AG04449 (cell line): ENCODE measurements at regions not wholly inside any gene's neighbourhood (a gene's known extent, or its start where the extent isn't known, plus 50 kb on each side); places are given as distances from the start of the nearest gene placed in this dataset.
A peak's percentile ranks its signal among the peaks of the same experiment; 100 is the strongest.

Source experiments
- CTCF ChIA-PET: fragments of 350-600 bp; formaldehyde crosslinking; extraction: SDS; loops from one replicate; lab custom pipeline; 2021; ENCODE audit warnings: antibody characterized with exemption; lab: Yijun Ruan, JAX
- POLR2A ChIA-PET: fragments of 400-600, 350-600 bp; formaldehyde crosslinking; extraction: SDS; loops from one replicate; lab custom pipeline; 2020; ENCODE audit warnings: antibody characterized with exemption, inconsistent platforms; lab: Yijun Ruan, JAX
- DNase-seq: peaks from one replicate; pipeline ENCODE4 v3.0.0-alpha.2; 2010; ENCODE audit warnings: low read depth, low spot score
- H3K4me3 ChIP-seq: 2 replicates; pipeline ENCODE4 v1.5.1; 2011; ENCODE audit warnings: low read depth, mild to moderate bottlenecking, control low read depth, low read length
- CTCF ChIP-seq: IDR thresholded peaks from one replicate; pipeline ENCODE4 v1.5.1; 2011; ENCODE audit warnings: mild to moderate bottlenecking, moderate library complexity, low read length, control low read depth, inconsistent platforms; ENCODE audit not compliant: insufficient read depth; ENCODE audit errors: missing control alignments

GRCh38 chr11:19559746-19560145 is 152.9 kb upstream of the NAV2 start:
- TF ChIP-seq CTCF = no peak
- ChIA-PET POLR2A (no interaction called here), CTCF (interaction anchor here (0.8 to 22.1 kb wide), 25 partner anchors 9 to 573 kb away, joined by 3 to 683 read pairs (median 5); no protein-coding TSS in a partner anchor)
- no peak for DNase-seq
- no peak overlapping the region for H3K4me3 ChIP-seq

- POLR2A ChIA-PET = no interaction called here
- DNase-seq = no peak
- no peak overlapping the region for H3K4me3 ChIP-seq
- CTCF ChIA-PET = interaction anchor here (0.7 to 22.1 kb wide), 35 partner anchors 7 to 574 kb away, joined by 3 to 683 read pairs (median 6); no protein-coding TSS in a partner anchor
- TF ChIP-seq CTCF = no peak
Observed at GRCh38 chr11:19558189-19558986, 154.2 kb upstream of the NAV2 start.

DNA sequence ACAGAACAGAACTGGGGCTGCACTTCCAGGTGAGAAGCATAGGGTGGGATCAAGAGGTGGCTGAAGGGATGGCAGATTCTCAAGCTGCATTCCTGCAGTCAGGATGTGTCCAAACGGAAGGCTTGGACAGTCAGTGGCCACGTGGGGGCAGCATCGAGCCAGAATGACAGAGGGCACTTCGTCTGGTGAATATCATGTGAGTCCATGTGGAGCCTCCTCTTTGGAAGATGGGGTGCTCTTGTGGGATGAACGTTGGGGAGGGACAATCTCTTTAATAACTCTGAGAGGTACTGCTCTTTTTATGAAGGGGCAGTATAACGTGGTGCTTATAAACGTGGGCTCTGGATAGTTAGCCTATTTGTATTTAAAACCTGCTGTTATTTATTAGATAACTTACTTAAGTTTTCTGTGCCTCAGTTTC is 154.9 kb upstream of the NAV2 start:
- no peak overlapping the region for H3K4me3 ChIP-seq
- peak; percentile 94 for TF ChIP-seq CTCF
- ChIA-PET POLR2A (no interaction called here), CTCF (interaction anchor here (0.6 to 22.1 kb wide), 38 partner anchors 8 to 575 kb away, joined by 3 to 683 read pairs (median 4); no protein-coding TSS in a partner anchor)
- DNase-seq = no peak

DNA sequence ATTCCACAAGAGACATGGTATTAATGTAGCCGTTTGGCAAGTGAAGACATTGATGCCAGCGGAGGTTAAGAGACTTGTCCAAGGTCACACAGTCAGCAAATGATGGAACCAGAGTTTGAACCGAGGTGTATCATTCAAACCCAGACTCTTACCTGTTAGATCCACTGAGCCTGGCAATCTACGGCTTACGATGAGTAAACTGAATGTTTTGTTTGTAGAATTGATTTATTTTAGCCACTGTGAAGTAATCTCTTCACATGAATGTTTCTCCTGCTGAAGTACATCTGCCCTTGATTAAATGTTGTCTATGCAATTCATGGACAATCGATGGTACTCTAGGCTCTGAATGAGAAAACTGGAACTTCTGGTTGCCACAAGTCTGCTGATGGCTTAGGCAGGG is 155.5 kb upstream of the NAV2 start:
- no peak for TF ChIP-seq CTCF
- CTCF ChIA-PET = interaction anchor here (0.6 to 22.1 kb wide), 39 partner anchors 8 to 575 kb away, joined by 3 to 683 read pairs (median 4); no protein-coding TSS in a partner anchor
- no peak for DNase-seq
- no peak overlapping the region for H3K4me3 ChIP-seq
- POLR2A ChIA-PET = no interaction called here

DNA sequence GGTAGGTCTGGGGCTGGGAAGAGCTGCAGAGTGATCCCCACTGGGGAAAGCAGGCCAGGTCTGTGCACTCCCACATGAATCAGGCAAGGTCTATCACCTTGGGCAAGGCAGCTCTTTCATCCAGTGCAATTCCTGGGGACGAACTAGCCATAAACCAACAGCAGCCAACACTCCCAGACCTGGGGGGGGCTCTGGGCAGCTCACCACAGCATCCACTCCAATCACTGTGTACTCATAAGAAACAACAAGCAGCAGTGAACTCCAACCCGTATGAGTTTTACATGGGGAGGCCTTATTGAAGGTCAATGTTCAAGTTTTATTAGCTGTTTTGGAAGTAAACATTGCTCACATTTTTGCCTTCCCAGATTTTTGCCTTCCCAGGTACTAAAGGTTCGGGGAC is 157.4 kb upstream of the NAV2 start:
- ChIA-PET POLR2A (no interaction called here), CTCF (interaction anchor here (0.6 to 22.1 kb wide), 30 partner anchors 9 to 800 kb away, joined by 3 to 683 read pairs (median 6); no protein-coding TSS in a partner anchor)
- no peak for TF ChIP-seq CTCF
- no peak overlapping the region for H3K4me3 ChIP-seq
- no peak for DNase-seq

DNA sequence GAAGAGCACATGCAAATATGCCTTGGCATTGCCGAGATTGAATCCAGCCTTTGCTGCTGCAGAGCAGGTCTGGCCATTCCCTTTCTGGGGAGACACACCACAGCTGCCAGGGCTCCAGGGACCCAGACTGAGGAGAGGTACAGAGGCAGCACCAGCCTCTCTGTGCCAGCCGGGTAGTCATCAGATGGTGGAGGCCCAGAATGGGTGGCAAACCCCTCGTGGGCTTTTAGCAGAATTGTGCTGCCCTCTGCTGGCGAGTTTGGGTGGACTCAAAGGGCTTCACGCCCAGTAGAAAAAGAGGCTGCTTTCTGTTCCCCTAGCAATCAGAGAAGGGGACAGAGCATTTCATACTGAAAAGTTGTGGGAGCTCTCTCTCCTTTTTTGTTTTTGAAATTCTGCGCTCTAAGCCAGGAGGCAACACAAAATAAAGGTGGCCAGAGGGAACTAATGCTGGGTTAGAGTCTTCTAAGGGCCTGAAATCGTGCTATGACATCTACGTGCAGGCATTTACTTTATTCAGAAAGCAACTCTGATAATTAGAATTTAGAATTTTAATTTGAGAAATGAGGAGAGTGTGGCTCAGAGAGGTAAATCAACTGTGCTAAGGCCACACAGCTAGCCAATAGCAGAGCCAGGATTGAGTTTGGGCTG is 158.8 kb upstream of the NAV2 start:
- no peak overlapping the region for H3K4me3 ChIP-seq
- TF ChIP-seq CTCF = peak; percentile 74
- no peak for DNase-seq
- ChIA-PET POLR2A (no interaction called here), CTCF (interaction anchor here (0.6 to 22.1 kb wide), 50 partner anchors 8 to 492 kb away, joined by 3 to 683 read pairs (median 5); partner anchors contain the start of gene NAV2)
